ENCODE measurements at regions not wholly inside any gene's neighbourhood (a gene's known extent, or its start where the extent isn't known, plus 50 kb on each side); places are given as distances from the start of the nearest gene placed in this dataset.
"Not testable (repeated sequence)": the region's sequence is repeated elsewhere in the genome, so short reads cannot be mapped to it uniquely, and the experiment has no call there.

- DNase-seq: not testable (repeated sequence)
These were observed 56.6 kb upstream of the ASNS start for GRCh38 chr7:97928844-97929243.

- DNase-seq: peak; percentile 59
These were observed 55.9 kb upstream of the ASNS start for GRCh38 chr7:97927790-97928748.

Data from effector CD4-positive, alpha-beta T cell (primary cell).